ENCODE measurements at regions not wholly inside any gene's neighbourhood (a gene's known extent, or its start where the extent isn't known, plus 50 kb on each side); places are given as distances from the start of the nearest gene placed in this dataset.
A peak's percentile ranks its signal among the peaks of the same experiment; 100 is the strongest.
"Not testable (repeated sequence)": the region's sequence is repeated elsewhere in the genome, so short reads cannot be mapped to it uniquely, and the experiment has no call there.

- DNase-seq: no peak
These were observed 309.9 kb downstream of the MIAT start for GRCh38 chr22:26967282-26967681.

DNA sequence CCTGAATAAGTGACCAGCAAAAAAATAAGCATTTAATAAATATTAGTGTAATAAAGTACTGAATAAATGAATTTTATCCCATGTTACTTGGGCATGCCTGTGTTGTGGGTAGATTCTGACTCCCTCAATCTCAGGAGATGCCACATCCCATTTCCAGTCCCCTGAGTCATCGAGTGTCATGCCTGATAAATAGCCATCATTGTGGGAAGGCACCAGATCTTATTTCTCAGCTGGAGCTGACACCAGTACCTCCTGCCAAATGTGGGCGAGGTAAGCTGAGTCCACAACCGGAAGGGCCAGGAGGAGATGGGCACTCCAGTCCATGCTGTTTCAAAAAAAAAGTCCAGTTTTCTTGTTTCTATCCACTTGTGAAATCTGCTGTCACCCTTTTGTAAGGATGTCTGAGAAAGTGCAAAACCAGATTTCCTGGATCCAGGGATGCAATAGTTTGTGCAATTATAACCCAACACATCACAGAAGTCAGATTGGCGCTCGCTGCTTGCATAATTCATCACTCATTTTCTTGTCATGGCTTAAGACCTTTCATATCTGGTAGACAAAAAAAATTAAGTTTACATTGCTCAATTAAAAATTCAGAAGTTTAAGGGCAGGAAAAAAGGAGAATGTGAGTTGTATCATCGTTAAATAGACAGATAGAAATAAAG lies 311.6 kb downstream of the MIAT start:
- no peak for DNase-seq

DNA sequence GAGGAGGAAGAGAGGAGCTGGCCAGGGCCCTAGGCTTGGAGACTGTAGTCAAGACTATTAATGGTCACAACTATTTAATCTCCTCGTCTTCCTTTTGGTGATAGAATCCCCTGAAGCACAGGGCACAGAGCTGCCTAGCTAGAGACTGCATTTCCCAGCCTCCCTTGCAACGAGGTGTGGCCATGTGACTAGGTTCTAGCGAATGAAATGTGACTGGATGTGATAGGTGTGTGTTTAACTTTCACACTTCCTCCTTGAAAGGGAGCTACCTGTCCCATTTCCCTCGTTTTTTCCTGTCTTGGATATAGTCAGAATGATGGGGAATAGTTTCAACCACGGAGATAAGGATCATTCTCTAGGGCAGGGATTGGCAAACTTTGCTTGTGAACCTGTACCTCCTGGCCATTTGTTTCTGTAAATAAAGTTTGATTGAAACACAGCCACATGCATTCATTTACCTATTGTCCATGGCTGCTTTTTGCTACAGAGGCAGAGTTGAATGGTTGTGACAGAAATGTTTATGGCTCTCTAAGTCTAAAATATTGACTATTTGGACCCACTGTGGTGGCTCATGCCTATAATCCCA lies 313.5 kb downstream of the MIAT start:
- no peak for DNase-seq

GRCh38 chr22:26972286-26972685 lies 314.9 kb downstream of the MIAT start:
- DNase-seq: peak in 1 of 3 donors; percentile 17

- DNase-seq: not testable (repeated sequence)
These were observed 315.5 kb downstream of the MIAT start for GRCh38 chr22:26972915-26973314.

- DNase-seq: no peak
These were observed 316.6 kb downstream of the MIAT start for GRCh38 chr22:26974034-26974433.

GRCh38 chr22:26974914-26975803 lies 317.8 kb downstream of the MIAT start:
- no peak for DNase-seq

- no peak for DNase-seq
These were observed 318.5 kb downstream of the MIAT start for GRCh38 chr22:26975865-26976264.

GRCh38 chr22:26977741-26978376 lies 320.5 kb downstream of the MIAT start:
- no peak for DNase-seq

GRCh38 chr22:26979294-26979693 lies 321.9 kb downstream of the MIAT start:
- DNase-seq: no peak

- DNase-seq: no peak
These were observed 323.7 kb downstream of the MIAT start for GRCh38 chr22:26981111-26981510.

DNA sequence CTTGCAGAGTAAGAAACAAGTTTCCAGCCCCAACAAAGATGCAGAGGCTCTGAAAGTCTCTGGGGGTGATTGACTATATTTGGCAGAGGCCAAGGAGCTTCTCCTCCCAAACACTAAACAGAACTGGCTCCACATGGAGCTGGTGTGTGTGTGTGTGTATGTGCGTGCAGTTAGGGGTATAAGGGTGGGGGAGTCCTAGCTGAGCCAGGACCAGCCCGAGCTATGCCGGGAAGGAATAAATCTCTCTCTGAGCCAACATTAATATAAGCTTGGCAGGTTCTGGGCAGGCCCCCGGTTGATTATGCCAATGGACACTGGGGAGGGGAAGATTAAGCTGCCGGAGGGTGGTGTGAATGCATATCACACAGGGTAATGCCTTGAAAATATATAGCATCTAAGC lies 324.2 kb downstream of the MIAT start:
- peak in 1 of 3 donors; percentile 40 for DNase-seq

GRCh38 chr22:26983311-26983710 lies 325.9 kb downstream of the MIAT start:
- DNase-seq: no peak

DNA sequence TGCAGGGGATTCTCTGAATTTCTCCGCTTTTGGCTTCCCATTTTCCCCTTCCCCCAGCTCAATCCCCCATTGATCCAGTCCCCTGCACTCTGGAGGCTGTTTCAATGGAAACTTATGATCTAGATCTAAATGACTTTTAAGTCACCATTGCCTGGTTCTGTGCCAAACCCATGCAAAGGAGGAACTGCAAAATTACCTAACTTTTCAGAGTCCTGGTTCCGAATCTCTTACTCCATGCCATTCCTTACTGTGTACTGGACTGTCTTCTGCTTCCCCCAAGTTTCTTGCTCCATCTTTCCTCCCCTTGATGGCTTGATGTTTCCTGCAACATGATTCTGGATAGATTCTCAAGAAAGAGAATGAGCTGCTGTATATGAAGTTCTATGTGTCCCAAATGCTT lies 327.8 kb downstream of the MIAT start:
- DNase-seq: no peak

- DNase-seq: peak; percentile 76 to 89 (median 80)
These were observed 328.8 kb downstream of the MIAT start for GRCh38 chr22:26985931-26986782.

- DNase-seq: no peak
These were observed 329.5 kb downstream of the MIAT start for GRCh38 chr22:26986884-26987283.

- no peak for DNase-seq
These were observed 333.3 kb downstream of the MIAT start for GRCh38 chr22:26990503-26991189.

DNA sequence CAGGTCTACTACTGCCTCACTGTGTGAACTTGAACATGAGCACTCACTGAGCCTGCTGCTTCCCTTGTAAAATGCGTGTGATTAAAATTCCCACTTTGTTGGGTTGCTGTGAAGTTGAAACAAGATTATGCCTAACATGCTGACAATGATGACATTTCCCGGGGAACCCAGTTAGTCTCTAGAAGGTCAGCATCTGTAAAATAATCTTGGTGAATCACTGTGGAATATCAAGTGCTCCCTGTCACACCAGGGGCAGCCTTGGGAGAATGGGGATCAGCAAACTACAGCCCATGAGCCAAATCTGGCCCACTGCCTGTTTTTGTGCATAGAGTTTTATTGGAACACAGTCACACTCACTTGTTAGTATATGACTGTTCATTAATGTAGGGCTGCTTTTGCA lies 335.2 kb downstream of the MIAT start:
- DNase-seq: no peak

- DNase-seq: peak in 2 of 3 donors; percentile 43 to 65
These were observed 336.5 kb downstream of the MIAT start for GRCh38 chr22:26993886-26994285.

GRCh38 chr22:26994801-26995200 lies 337.4 kb downstream of the MIAT start:
- no peak for DNase-seq

DNA sequence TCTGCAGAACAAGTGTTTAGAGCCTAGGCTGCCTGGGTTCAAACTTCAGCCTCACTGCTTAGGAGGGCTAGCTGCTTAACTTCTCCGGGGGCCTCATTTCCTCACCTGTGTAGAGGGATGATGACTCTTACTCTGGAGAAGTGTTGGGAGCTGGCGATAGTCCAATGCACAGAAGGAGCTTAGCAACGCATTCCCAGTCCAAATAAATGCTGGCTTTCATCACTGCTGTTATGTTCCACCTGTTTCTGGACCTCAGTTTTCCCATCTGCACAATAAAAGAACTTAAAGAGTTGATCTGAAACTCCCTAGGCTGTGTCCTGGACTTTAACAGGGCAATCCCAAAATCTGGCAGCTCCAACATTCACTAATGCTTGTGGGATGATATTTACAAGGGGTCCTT lies 337.8 kb downstream of the MIAT start:
- DNase-seq: peak in 2 of 3 donors; percentile 58 to 77

Data from muscle of back (tissue), 3 donors.